WTC11 (cell line): ENCODE measurements at regions not wholly inside any gene's neighbourhood (a gene's known extent, or its start where the extent isn't known, plus 50 kb on each side); places are given as distances from the start of the nearest gene placed in this dataset.

Source experiments
- ATF3 ChIP-seq: sonication (generic); formaldehyde crosslinking; conservative IDR thresholded peaks from 2 replicates; pipeline ENCODE4 v1.8.1; 2022; ENCODE audit warnings: mild to moderate bottlenecking, missing genetic modification reagents
- CREB1 ChIP-seq: sonication (generic); formaldehyde crosslinking; IDR thresholded peaks from 2 replicates; pipeline ENCODE4 v1.8.0; 2023; ENCODE audit warnings: mild to moderate bottlenecking, missing genetic modification reagents
- CTCF ChIP-seq: fragments of 200-600 bp; IDR thresholded peaks from 2 replicates; pipeline ENCODE4 v1.8.0; 2022; ENCODE audit warnings: antibody characterized with exemption
- ELF4 ChIP-seq: sonication (generic); formaldehyde crosslinking; IDR thresholded peaks from 2 replicates; pipeline ENCODE4 v1.8.1; 2022; ENCODE audit warnings: low read depth, mild to moderate bottlenecking, moderate library complexity, missing genetic modification reagents
- ETV6 ChIP-seq: sonication (generic); formaldehyde crosslinking; IDR thresholded peaks from 2 replicates; pipeline ENCODE4 v1.8.1; 2022; ENCODE audit warnings: mild to moderate bottlenecking, missing genetic modification reagents
- FOXP1 ChIP-seq: sonication (generic); formaldehyde crosslinking; IDR thresholded peaks from 2 replicates; pipeline ENCODE4 v1.8.0; 2022; ENCODE audit warnings: missing genetic modification reagents, mild to moderate bottlenecking, moderate library complexity, borderline replicate concordance
- IRF2 ChIP-seq: sonication (generic); formaldehyde crosslinking; IDR thresholded peaks from 2 replicates; pipeline ENCODE4 v1.8.0; 2022; ENCODE audit warnings: low read depth, missing genetic modification reagents, borderline replicate concordance
- JAZF1 ChIP-seq: fragments of 250-450 bp; sonication (Bioruptor Pico); IDR thresholded peaks from 2 replicates; pipeline ENCODE4 v1.9.0; 2021; ENCODE audit warnings: moderate library complexity, mild to moderate bottlenecking, inconsistent platforms
- STAT6 ChIP-seq: sonication (generic); formaldehyde crosslinking; conservative IDR thresholded peaks from 2 replicates; pipeline ENCODE4 v1.8.1; 2023; ENCODE audit warnings: mild to moderate bottlenecking, low read depth, missing genetic modification reagents, moderate library complexity
- TEAD4 ChIP-seq: sonication (generic); formaldehyde crosslinking; IDR thresholded peaks from 2 replicates; pipeline ENCODE4 v1.8.0; 2022; ENCODE audit warnings: mild to moderate bottlenecking, missing genetic modification reagents
- ZNF138 ChIP-seq: sonication (generic); formaldehyde crosslinking; conservative IDR thresholded peaks from 2 replicates; pipeline ENCODE4 v1.8.1; 2022; ENCODE audit warnings: mild to moderate bottlenecking, moderate library complexity, missing genetic modification reagents
- TF ChIP-seq, protein P1 (sequence below): sonication (generic); formaldehyde crosslinking; IDR thresholded peaks from 2 replicates; pipeline ENCODE4 v1.8.1; 2023; ENCODE audit warnings: mild to moderate bottlenecking, missing genetic modification reagents, moderate library complexity

DNA sequence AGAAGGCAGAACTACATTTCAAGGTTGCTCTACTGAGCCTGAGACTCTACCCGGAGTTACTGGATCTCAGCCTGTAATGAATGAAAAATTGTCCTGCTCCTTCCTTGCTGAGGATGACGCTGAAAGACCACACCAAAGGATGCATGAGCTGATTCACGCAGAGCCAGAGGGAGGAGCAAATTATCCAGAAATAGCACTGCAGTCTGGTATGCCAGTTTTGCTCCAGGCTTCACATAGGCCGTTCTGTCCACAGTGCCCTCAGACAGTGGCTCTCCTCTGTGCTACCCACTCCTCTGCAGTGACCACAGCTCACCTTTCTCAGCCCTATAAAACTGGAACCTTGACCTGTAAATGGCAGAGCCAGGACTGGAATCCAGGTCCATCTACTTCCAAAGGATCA is 79.3 kb upstream of the GALNT18 start:
- TF ChIP-seq FOXP1 (CRISPR knock-in tag) (no peak), CTCF (no peak), IRF2 (CRISPR knock-in tag) (no peak), STAT6 (CRISPR knock-in tag) (no peak), TEAD4 (CRISPR knock-in tag) (no peak), ETV6 (no peak), ATF3 (CRISPR knock-in tag) (no peak), ELF4 (CRISPR knock-in tag) (no peak), ZNF138 (CRISPR knock-in tag) (no peak), JAZF1 (CRISPR knock-in tag) (no peak), CREB1 (CRISPR knock-in tag) (no peak)
- TF ChIP-seq, protein P1, sequence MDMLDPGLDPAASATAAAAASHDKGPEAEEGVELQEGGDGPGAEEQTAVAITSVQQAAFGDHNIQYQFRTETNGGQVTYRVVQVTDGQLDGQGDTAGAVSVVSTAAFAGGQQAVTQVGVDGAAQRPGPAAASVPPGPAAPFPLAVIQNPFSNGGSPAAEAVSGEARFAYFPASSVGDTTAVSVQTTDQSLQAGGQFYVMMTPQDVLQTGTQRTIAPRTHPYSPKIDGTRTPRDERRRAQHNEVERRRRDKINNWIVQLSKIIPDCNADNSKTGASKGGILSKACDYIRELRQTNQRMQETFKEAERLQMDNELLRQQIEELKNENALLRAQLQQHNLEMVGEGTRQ: no peak
